ENCODE measurements at regions not wholly inside any gene's neighbourhood (a gene's known extent, or its start where the extent isn't known, plus 50 kb on each side); places are given as distances from the start of the nearest gene placed in this dataset.
"Not testable (repeated sequence)": the region's sequence is repeated elsewhere in the genome, so short reads cannot be mapped to it uniquely, and the experiment has no call there.

GRCh38 chrX:13414006-13414647 lies 94.3 kb upstream of the ATXN3L start:
- TF ChIP-seq CTCF (IDR thresholded peaks at IDR 0.05; ENCODE audit: poor library complexity, severe bottlenecking), result no peak
- H3K27ac ChIP-seq (ENCODE audit: poor library complexity, severe bottlenecking), result no peak overlapping the region
- DNase-seq (ENCODE audit: low spot score) (no peak), ATAC-seq (ENCODE audit: low read depth) (no peak)
- no peak overlapping the region for H3K4me3 ChIP-seq (ENCODE audit: severe bottlenecking)
- no peaks in the 10 kb centered on the region for H3K9me3 ChIP-seq (ENCODE audit: severe bottlenecking)
- H3K27me3 ChIP-seq (ENCODE audit: insufficient read depth, poor library complexity, severe bottlenecking), result no peaks in the 10 kb centered on the region
- no peaks in the 10 kb centered on the region for H3K36me3 ChIP-seq (ENCODE audit: low read depth)
- peaks cover 5% of the 10 kb centered on the region for H3K4me1 ChIP-seq (ENCODE audit: insufficient read depth, poor library complexity, severe bottlenecking)

GRCh38 chrX:13412208-13412600 lies 92.4 kb upstream of the ATXN3L start:
- no peaks in the 10 kb centered on the region for H3K36me3 ChIP-seq (ENCODE audit: low read depth)
- H3K27me3 ChIP-seq (ENCODE audit: insufficient read depth, poor library complexity, severe bottlenecking), result no peaks in the 10 kb centered on the region
- no peak overlapping the region for H3K4me3 ChIP-seq (ENCODE audit: severe bottlenecking)
- DNase-seq (ENCODE audit: low spot score), result no peak
- H3K27ac ChIP-seq (ENCODE audit: poor library complexity, severe bottlenecking), result no peak overlapping the region
- no peak for TF ChIP-seq CTCF (IDR thresholded peaks at IDR 0.05; ENCODE audit: poor library complexity, severe bottlenecking)
- no peaks in the 10 kb centered on the region for H3K4me1 ChIP-seq (ENCODE audit: insufficient read depth, poor library complexity, severe bottlenecking)
- ATAC-seq (ENCODE audit: low read depth), result no peak
- no peaks in the 10 kb centered on the region for H3K9me3 ChIP-seq (ENCODE audit: severe bottlenecking)

GRCh38 chrX:13411496-13412207 lies 91.8 kb upstream of the ATXN3L start:
- H3K4me3 ChIP-seq (ENCODE audit: severe bottlenecking), result no peak overlapping the region
- ATAC-seq (ENCODE audit: low read depth) (no peak), DNase-seq (ENCODE audit: low spot score) (no peak)
- no peaks in the 10 kb centered on the region for H3K36me3 ChIP-seq (ENCODE audit: low read depth)
- H3K9me3 ChIP-seq (ENCODE audit: severe bottlenecking), result no peaks in the 10 kb centered on the region
- no peaks in the 10 kb centered on the region for H3K27me3 ChIP-seq (ENCODE audit: insufficient read depth, poor library complexity, severe bottlenecking)
- TF ChIP-seq CTCF (IDR thresholded peaks at IDR 0.05; ENCODE audit: poor library complexity, severe bottlenecking), result no peak
- H3K27ac ChIP-seq (ENCODE audit: poor library complexity, severe bottlenecking), result no peak overlapping the region
- H3K4me1 ChIP-seq (ENCODE audit: insufficient read depth, poor library complexity, severe bottlenecking), result no peaks in the 10 kb centered on the region

- H3K27ac ChIP-seq (ENCODE audit: poor library complexity, severe bottlenecking); H3K27me3 ChIP-seq (ENCODE audit: insufficient read depth, poor library complexity, severe bottlenecking); ATAC-seq (ENCODE audit: low read depth); H3K4me3 ChIP-seq (ENCODE audit: severe bottlenecking); H3K4me1 ChIP-seq (ENCODE audit: insufficient read depth, poor library complexity, severe bottlenecking); H3K9me3 ChIP-seq (ENCODE audit: severe bottlenecking); DNase-seq (ENCODE audit: low spot score); H3K36me3 ChIP-seq (ENCODE audit: low read depth): not testable (repeated sequence)
These were observed 88.7 kb upstream of the ATXN3L start for GRCh38 chrX:13408599-13408998.

GRCh38 chrX:13404777-13405176 lies 84.9 kb upstream of the ATXN3L start:
- H3K27ac ChIP-seq (ENCODE audit: poor library complexity, severe bottlenecking); H3K9me3 ChIP-seq (ENCODE audit: severe bottlenecking); H3K36me3 ChIP-seq (ENCODE audit: low read depth); H3K27me3 ChIP-seq (ENCODE audit: insufficient read depth, poor library complexity, severe bottlenecking); H3K4me3 ChIP-seq (ENCODE audit: severe bottlenecking); H3K4me1 ChIP-seq (ENCODE audit: insufficient read depth, poor library complexity, severe bottlenecking); DNase-seq (ENCODE audit: low spot score); ATAC-seq (ENCODE audit: low read depth): not testable (repeated sequence)

- Histone ChIP-seq H3K4me3 (ENCODE audit: severe bottlenecking) (no peak overlapping the region), H3K4me1 (ENCODE audit: insufficient read depth, poor library complexity, severe bottlenecking) (peaks cover under 1% of the 10 kb centered on the region), H3K27ac (ENCODE audit: poor library complexity, severe bottlenecking) (no peak overlapping the region), H3K36me3 (ENCODE audit: low read depth) (no peaks in the 10 kb centered on the region), H3K9me3 (ENCODE audit: severe bottlenecking) (no peaks in the 10 kb centered on the region), H3K27me3 (ENCODE audit: insufficient read depth, poor library complexity, severe bottlenecking) (no peaks in the 10 kb centered on the region)
- ATAC-seq (ENCODE audit: low read depth), result no peak
- DNase-seq (ENCODE audit: low spot score), result no peak
- TF ChIP-seq CTCF (IDR thresholded peaks at IDR 0.05; ENCODE audit: poor library complexity, severe bottlenecking), result no peak
These were observed 84.5 kb upstream of the ATXN3L start for GRCh38 chrX:13404364-13404763.
